Adrenal gland (tissue), 5 donors: ENCODE measurements at regions not wholly inside any gene's neighbourhood (a gene's known extent, or its start where the extent isn't known, plus 50 kb on each side); places are given as distances from the start of the nearest gene placed in this dataset.

Source experiments
- CTCF ChIP-seq, 6 experiments: fragments of 450-650 bp in 4 of 6; fragments of 200-600 bp in 2 of 6; sonication (generic) in 1 of 6; IDR thresholded peaks; 1 replicate in 5 of 6; 2 replicates in 1 of 6; pipeline versions ENCODE4 v1.5.1 to v1.8.0; 2016 to 2021; ENCODE audit warnings: antibody characterized with exemption in 6 of 6, mild to moderate bottlenecking in 2 of 6, moderate library complexity in 1 of 6
- POLR2A ChIP-seq, 2 donors: fragments of 450-650 bp; IDR thresholded peaks; one replicate each; pipeline ENCODE4 v1.6.1; 2017; ENCODE audit warnings: antibody characterized with exemption in 2 of 2, mild to moderate bottlenecking in 2 of 2, moderate library complexity in 1 of 2
- donor health status: DM: no; HTN: no; CAD: no.

DNA sequence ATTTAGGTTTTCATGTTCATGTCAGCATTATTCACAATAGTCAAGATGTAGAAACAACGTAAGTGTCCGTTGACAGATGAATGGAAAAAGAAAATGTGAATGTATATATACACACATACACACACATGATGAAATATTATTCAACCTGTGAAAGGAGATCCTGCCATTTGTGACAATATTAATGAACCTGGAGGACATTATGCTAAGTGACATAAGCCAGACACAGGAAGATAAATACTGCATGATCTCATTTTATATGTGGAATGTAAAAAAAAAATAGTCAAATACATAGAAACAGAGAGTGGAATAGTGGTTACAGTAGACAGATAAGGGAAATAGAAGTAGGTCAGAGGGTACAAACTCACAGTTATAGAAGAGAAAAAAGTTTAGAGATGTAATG is 651.1 kb upstream of the MKI67 start:
- no peak for TF ChIP-seq CTCF (IDR thresholded peaks at IDR 0.05)
- TF ChIP-seq POLR2A (IDR thresholded peaks at IDR 0.05), result no peak
